ENCODE measurements at regions not wholly inside any gene's neighbourhood (a gene's known extent, or its start where the extent isn't known, plus 50 kb on each side); places are given as distances from the start of the nearest gene placed in this dataset.
A peak's percentile ranks its signal among the peaks of the same experiment; 100 is the strongest.

DNA sequence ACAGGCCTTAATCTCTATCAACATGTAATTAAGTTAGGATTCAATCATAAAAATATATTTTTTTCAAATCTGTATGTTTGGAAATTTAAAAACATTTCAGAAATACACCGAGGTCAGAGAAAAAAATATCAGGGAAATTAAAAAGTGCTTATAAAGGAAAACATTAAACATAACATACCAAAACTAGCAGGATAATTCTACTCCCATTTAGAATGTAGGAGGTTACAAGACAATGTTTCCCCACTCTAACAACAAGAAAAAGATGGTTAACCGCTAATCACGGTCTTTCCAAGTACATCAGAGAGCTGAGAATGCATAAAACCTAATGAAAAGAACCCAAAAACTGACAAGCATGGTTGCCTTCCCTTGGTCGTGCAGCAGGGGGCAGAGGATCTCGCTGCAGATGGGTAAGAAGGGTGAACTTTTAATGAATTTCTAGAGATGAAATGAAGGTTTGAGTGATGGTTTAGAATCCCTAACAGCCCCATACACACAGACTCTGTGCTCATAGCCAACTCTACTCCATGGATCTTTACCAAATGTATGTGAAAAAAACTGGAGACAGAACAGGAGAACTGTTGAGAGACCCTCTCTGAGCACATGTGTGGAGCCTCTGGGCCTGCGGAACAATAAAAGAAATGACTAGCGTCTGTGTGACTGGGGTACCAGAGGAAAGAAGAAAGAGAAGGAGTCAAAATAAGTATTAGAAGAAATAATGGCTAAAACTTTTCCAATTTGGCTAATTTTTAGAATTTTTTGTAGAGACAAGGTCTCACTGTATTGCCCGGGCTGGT lies 51.3 kb upstream of the LSM14A start:
- DNase-seq = peak; percentile 60
